ENCODE measurements at regions not wholly inside any gene's neighbourhood (a gene's known extent, or its start where the extent isn't known, plus 50 kb on each side); places are given as distances from the start of the nearest gene placed in this dataset.

- DNase-seq (ENCODE audit: insufficient read length, low spot score), result no peak
- no peak for FAIRE-seq
Observed at GRCh38 chr6:170137176-170137891, 153.5 kb downstream of the DLL1 start.

- DNase-seq (ENCODE audit: insufficient read length, low spot score), result no peak
- FAIRE-seq, result no peak
Observed at GRCh38 chr6:170136541-170137175, 154.2 kb downstream of the DLL1 start.

- DNase-seq (ENCODE audit: insufficient read length, low spot score), result no peak
Observed at GRCh38 chr6:170135821-170136471, 154.9 kb downstream of the DLL1 start.

GRCh38 chr6:170135461-170135820 lies 155.4 kb downstream of the DLL1 start:
- FAIRE-seq, result no peak

More at GRCh38 chr6:170135821-170136471, 154.9 kb downstream of the DLL1 start:
- FAIRE-seq, result no peak

GRCh38 chr6:170134471-170135440 lies 156.1 kb downstream of the DLL1 start:
- DNase-seq (ENCODE audit: insufficient read length, low spot score) (no peak), FAIRE-seq (no peak)

More at GRCh38 chr6:170135461-170135820, 155.4 kb downstream of the DLL1 start:
- no peak for DNase-seq (ENCODE audit: insufficient read length, low spot score)

GRCh38 chr6:170134031-170134470 lies 156.8 kb downstream of the DLL1 start:
- FAIRE-seq, result no peak
- DNase-seq (ENCODE audit: insufficient read length, low spot score), result no peak

- DNase-seq (ENCODE audit: insufficient read length, low spot score) (no peak), FAIRE-seq (no peak)
Observed at GRCh38 chr6:170132561-170132991, 158.3 kb downstream of the DLL1 start.

- no peak for FAIRE-seq
- no peak for DNase-seq (ENCODE audit: insufficient read length, low spot score)
Observed at GRCh38 chr6:170132011-170132521, 158.8 kb downstream of the DLL1 start.

GRCh38 chr6:170131351-170131750 lies 159.5 kb downstream of the DLL1 start:
- FAIRE-seq, result no peak
- DNase-seq (ENCODE audit: insufficient read length, low spot score), result no peak

- DNase-seq (ENCODE audit: insufficient read length, low spot score) (no peak), FAIRE-seq (no peak)
Observed at GRCh38 chr6:170130771-170131241, 160.1 kb downstream of the DLL1 start.

- FAIRE-seq (no peak), DNase-seq (ENCODE audit: insufficient read length, low spot score) (no peak)
Observed at GRCh38 chr6:170130201-170130621, 160.7 kb downstream of the DLL1 start.

- DNase-seq (ENCODE audit: insufficient read length, low spot score) (no peak), FAIRE-seq (no peak)
Observed at GRCh38 chr6:170129691-170130171, 161.1 kb downstream of the DLL1 start.

- no peak for FAIRE-seq
- DNase-seq (ENCODE audit: insufficient read length, low spot score), result no peak
Observed at GRCh38 chr6:170128811-170129681, 161.8 kb downstream of the DLL1 start.

- FAIRE-seq (no peak), DNase-seq (ENCODE audit: insufficient read length, low spot score) (no peak)
Observed at GRCh38 chr6:170128346-170128745, 162.5 kb downstream of the DLL1 start.

GRCh38 chr6:170127151-170127550 lies 163.7 kb downstream of the DLL1 start:
- FAIRE-seq, result no peak
- no peak for DNase-seq (ENCODE audit: insufficient read length, low spot score)

- FAIRE-seq, result no peak
- DNase-seq (ENCODE audit: insufficient read length, low spot score), result no peak
Observed at GRCh38 chr6:170125456-170126300, 165.2 kb downstream of the DLL1 start.

- DNase-seq (ENCODE audit: insufficient read length, low spot score), result no peak
- no peak for FAIRE-seq
Observed at GRCh38 chr6:170124836-170125235, 166.0 kb downstream of the DLL1 start.

GRCh38 chr6:170124150-170124549 lies 166.7 kb downstream of the DLL1 start:
- FAIRE-seq (no peak), DNase-seq (ENCODE audit: insufficient read length, low spot score) (no peak)
